ENCODE measurements at regions not wholly inside any gene's neighbourhood (a gene's known extent, or its start where the extent isn't known, plus 50 kb on each side); places are given as distances from the start of the nearest gene placed in this dataset.

- TF ChIP-seq REST (IDR thresholded peaks at IDR 0.05; ENCODE audit: insufficient read depth in 1 of 2, low read depth in 2 of 2, low read length in 2 of 2) (no peak), FOXP2 (optimal IDR thresholded peaks at IDR 0.05; ENCODE audit: borderline replicate concordance, extremely low read depth, extremely low read length, insufficient read depth) (no peak), TAF1 (IDR thresholded peaks at IDR 0.05; ENCODE audit: borderline replicate concordance, insufficient read depth, low read length) (no peak), SIN3A (IDR thresholded peaks at IDR 0.05; ENCODE audit: borderline replicate concordance, insufficient read depth, low read length) (no peak), POLR2AphosphoS5 (IDR thresholded peaks at IDR 0.05; ENCODE audit: low read depth, low read length) (no peak)
Observed at GRCh38 chr18:46343456-46343855, 239.3 kb downstream of the HAUS1 start.

- TF ChIP-seq FOXP2 (optimal IDR thresholded peaks at IDR 0.05; ENCODE audit: borderline replicate concordance, extremely low read depth, extremely low read length, insufficient read depth) (no peak), REST (IDR thresholded peaks at IDR 0.05; ENCODE audit: insufficient read depth in 1 of 2, low read depth in 2 of 2, low read length in 2 of 2) (no peak), SIN3A (IDR thresholded peaks at IDR 0.05; ENCODE audit: borderline replicate concordance, insufficient read depth, low read length) (no peak), TAF1 (IDR thresholded peaks at IDR 0.05; ENCODE audit: borderline replicate concordance, insufficient read depth, low read length) (no peak), POLR2AphosphoS5 (IDR thresholded peaks at IDR 0.05; ENCODE audit: low read depth, low read length) (no peak)
Observed at GRCh38 chr18:46343931-46344372, 239.8 kb downstream of the HAUS1 start.

- TF ChIP-seq FOXP2 (optimal IDR thresholded peaks at IDR 0.05; ENCODE audit: borderline replicate concordance, extremely low read depth, extremely low read length, insufficient read depth) (no peak), REST (IDR thresholded peaks at IDR 0.05; ENCODE audit: insufficient read depth in 1 of 2, low read depth in 2 of 2, low read length in 2 of 2) (no peak), SIN3A (IDR thresholded peaks at IDR 0.05; ENCODE audit: borderline replicate concordance, insufficient read depth, low read length) (no peak), POLR2AphosphoS5 (IDR thresholded peaks at IDR 0.05; ENCODE audit: low read depth, low read length) (no peak), TAF1 (IDR thresholded peaks at IDR 0.05; ENCODE audit: borderline replicate concordance, insufficient read depth, low read length) (no peak)
Observed at GRCh38 chr18:46344416-46345180, 240.4 kb downstream of the HAUS1 start.

- no peak for TF ChIP-seq REST (IDR thresholded peaks at IDR 0.05; ENCODE audit: insufficient read depth in 1 of 2, low read depth in 2 of 2, low read length in 2 of 2)
- no peak for TF ChIP-seq POLR2AphosphoS5 (IDR thresholded peaks at IDR 0.05; ENCODE audit: low read depth, low read length)
- no peak for TF ChIP-seq FOXP2 (optimal IDR thresholded peaks at IDR 0.05; ENCODE audit: borderline replicate concordance, extremely low read depth, extremely low read length, insufficient read depth)
- no peak for TF ChIP-seq SIN3A (IDR thresholded peaks at IDR 0.05; ENCODE audit: borderline replicate concordance, insufficient read depth, low read length)
- TF ChIP-seq TAF1 (IDR thresholded peaks at IDR 0.05; ENCODE audit: borderline replicate concordance, insufficient read depth, low read length) = no peak
Observed at GRCh38 chr18:46345181-46345465, 240.9 kb downstream of the HAUS1 start.

Measured in PFSK-1 (cell line).